SK-N-SH (cell line): ENCODE measurements at regions not wholly inside any gene's neighbourhood (a gene's known extent, or its start where the extent isn't known, plus 50 kb on each side); places are given as distances from the start of the nearest gene placed in this dataset.

Experiments used
- CTCF ChIA-PET: fragments of 300-600, 350-600 bp; formaldehyde crosslinking; extraction: SDS; loops from one replicate; lab custom pipeline; 2021; lab: Yijun Ruan, JAX
- POLR2A ChIA-PET: fragments of 350-600 bp; sonication (Branson Sonifier 250); formaldehyde crosslinking; extraction: SDS; loops from one replicate; lab custom pipeline; 2020; ENCODE audit warnings: antibody characterized with exemption, inconsistent platforms; lab: Yijun Ruan, JAX
- DNase-seq: peaks from one replicate; pipeline ENCODE4 v3.0.0; 2012
- H2AFZ ChIP-seq: fragments of 200-600 bp; sonication (generic); 2 replicates; pipeline ENCODE4 v1.8.1; 2016; ENCODE audit warnings: antibody characterized with exemption, mild to moderate bottlenecking, low read depth
- H3F3A ChIP-seq: fragments of 200-600 bp; sonication (generic); replicated peaks from 2 replicates; pipeline ENCODE3; 2016; ENCODE audit warnings: antibody characterized with exemption, mild to moderate bottlenecking; ENCODE audit not compliant: insufficient read depth
- H3K27ac ChIP-seq, 2 experiments: fragments of 200-500 bp in 1 of 2; fragments of 200-600 bp in 1 of 2; sonication (Bioruptor generic) in 1 of 2; sonication (generic), shearing (Covaris generic) in 1 of 2; 2 replicates each; pipeline versions ENCODE4 v1.5.1 to v1.6.1; 2014 to 2016; ENCODE audit warnings: low read depth in 2 of 2, inconsistent platforms in 1 of 2, low read length in 1 of 2, mild to moderate bottlenecking in 1 of 2, mixed read lengths in 1 of 2
- H3K27me3 ChIP-seq: fragments of 200-600 bp; sonication (generic), shearing (Covaris generic); 2 replicates; pipeline ENCODE4 v1.6.1; 2016; ENCODE audit warnings: mixed run types; ENCODE audit not compliant: insufficient read depth
- H3K36me3 ChIP-seq, 2 experiments: fragments of 200-500 bp in 1 of 2; fragments of 200-600 bp in 1 of 2; sonication (Bioruptor generic) in 1 of 2; sonication (generic) in 1 of 2; replicated peaks in 1 of 2; 2 replicates each; pipeline versions ENCODE3 to v1.5.1; 2014 to 2016; ENCODE audit warnings: low read length in 1 of 2, mild to moderate bottlenecking in 1 of 2; ENCODE audit not compliant: insufficient read depth in 2 of 2, control insufficient read depth in 1 of 2
- H3K4me1 ChIP-seq, 2 experiments: fragments of 200-500 bp in 1 of 2; fragments of 200-600 bp in 1 of 2; sonication (Bioruptor generic) in 1 of 2; sonication (generic), shearing (Covaris generic) in 1 of 2; 2 replicates each; pipeline versions ENCODE4 v1.5.1 to v1.6.1; 2014 to 2016; ENCODE audit warnings: low read depth in 1 of 2, low read length in 1 of 2, mixed run types in 1 of 2; ENCODE audit not compliant: insufficient read depth in 2 of 2, control insufficient read depth in 1 of 2
- H3K4me2 ChIP-seq: fragments of 200-600 bp; sonication (generic), shearing (Covaris generic); 2 replicates; pipeline ENCODE4 v1.6.1; 2017; ENCODE audit warnings: mixed run types
- H3K4me3 ChIP-seq, 2 experiments: fragments of 200-500 bp in 1 of 2; fragments of 200-600 bp in 1 of 2; sonication (Bioruptor generic) in 1 of 2; sonication (generic), shearing (Covaris generic) in 1 of 2; 2 replicates each; pipeline versions ENCODE4 v1.5.1 to v1.8.1; 2014 to 2016; ENCODE audit warnings: low read depth in 2 of 2, inconsistent platforms in 1 of 2, low read length in 1 of 2, mild to moderate bottlenecking in 1 of 2, mixed read lengths in 1 of 2, moderate library complexity in 1 of 2
- H3K79me2 ChIP-seq: fragments of 200-600 bp; sonication (generic); 2 replicates; pipeline ENCODE4 v1.8.1; 2017; ENCODE audit warnings: mild to moderate bottlenecking; ENCODE audit not compliant: insufficient read depth
- H3K9ac ChIP-seq: fragments of 200-600 bp; sonication (generic); 2 replicates; pipeline ENCODE4 v1.6.1; 2017; ENCODE audit warnings: mixed run types
- H3K9me2 ChIP-seq: fragments of 200-600 bp; sonication (generic); 2 replicates; pipeline ENCODE4 v1.6.1; 2017; ENCODE audit warnings: mixed run types
- H3K9me3 ChIP-seq: fragments of 200-600 bp; sonication (generic); 2 replicates; pipeline ENCODE4 v1.6.1; 2017; ENCODE audit warnings: mixed run types, mild to moderate bottlenecking, moderate library complexity
- H4K20me1 ChIP-seq: fragments of 200-600 bp; sonication (generic); 2 replicates; pipeline ENCODE4 v1.6.1; 2017; ENCODE audit warnings: mild to moderate bottlenecking, mixed run types; ENCODE audit not compliant: insufficient read depth
- CHD2 ChIP-seq: fragments of 150-350 bp; IDR thresholded peaks from 2 replicates; pipeline ENCODE4 v1.6.1; 2018; ENCODE audit warnings: low read length; ENCODE audit not compliant: partially characterized antibody
- CTCF ChIP-seq: fragments of 200-600 bp; sonication (generic); IDR thresholded peaks from 2 replicates; pipeline ENCODE4 v1.6.1; 2017; ENCODE audit warnings: antibody characterized with exemption, mild to moderate bottlenecking, moderate library complexity
- EZH2phosphoT487 ChIP-seq: fragments of 200-600 bp; sonication (generic); IDR thresholded peaks from 2 replicates; pipeline ENCODE4 v1.6.1; 2017; ENCODE audit warnings: low read depth, mixed run types, mild to moderate bottlenecking, antibody characterized with exemption, moderate library complexity, borderline replicate concordance
- FOXM1 ChIP-seq: IDR thresholded peaks from 2 replicates; pipeline ENCODE4 v1.4.0; 2012; ENCODE audit warnings: low read depth, mild to moderate bottlenecking
- GABPA ChIP-seq: IDR thresholded peaks from 2 replicates; pipeline ENCODE4 v1.4.0; 2012; ENCODE audit warnings: low read depth, mild to moderate bottlenecking
- NRF1 ChIP-seq: IDR thresholded peaks from 2 replicates; pipeline ENCODE4 v1.6.1; 2012; ENCODE audit warnings: low read depth, mild to moderate bottlenecking, low read length
- POLR2AphosphoS5 ChIP-seq: IDR thresholded peaks from 2 replicates; pipeline ENCODE4 v1.6.1; 2012; ENCODE audit warnings: low read depth, low read length
- RAD21 ChIP-seq: IDR thresholded peaks from 2 replicates; pipeline ENCODE4 v1.6.1; 2012; ENCODE audit warnings: mild to moderate bottlenecking, low read length
- RCOR1 ChIP-seq: fragments of 150-350 bp; IDR thresholded peaks from 2 replicates; pipeline ENCODE4 v1.6.1; 2017; ENCODE audit warnings: antibody characterized with exemption, low read length
- RXRA ChIP-seq: IDR thresholded peaks from 2 replicates; pipeline ENCODE4 v1.4.0; 2012; ENCODE audit warnings: low read depth, mild to moderate bottlenecking, borderline replicate concordance
- SIN3A ChIP-seq: IDR thresholded peaks from 2 replicates; pipeline ENCODE4 v1.6.1; 2012; ENCODE audit warnings: low read depth, mild to moderate bottlenecking, low read length, moderate library complexity, borderline replicate concordance
- TEAD4 ChIP-seq: IDR thresholded peaks from 2 replicates; pipeline ENCODE4 v1.4.0; 2012; ENCODE audit warnings: mild to moderate bottlenecking, borderline replicate concordance; ENCODE audit not compliant: insufficient read depth
- USF2 ChIP-seq: fragments of 150-350 bp; IDR thresholded peaks from 2 replicates; pipeline ENCODE4 v1.6.1; 2017; ENCODE audit warnings: antibody characterized with exemption, low read length, low read depth, borderline replicate concordance
- YY1 ChIP-seq: IDR thresholded peaks from 2 replicates; pipeline ENCODE4 v1.4.0; 2012; ENCODE audit warnings: low read depth, mild to moderate bottlenecking
- ZBTB33 ChIP-seq: IDR thresholded peaks from 2 replicates; pipeline ENCODE4 v1.4.0; 2012; ENCODE audit warnings: low read depth, borderline replicate concordance
- WGBS: methylation state at CpG from one replicate; pipeline ENCODE4 v1.1.6; 2017; ENCODE audit warnings: low lambda C conversion rate; 5-methylcytosine and 5-hydroxymethylcytosine counted together
- TF ChIP-seq, protein P1 (sequence below): fragments of 150-350 bp; IDR thresholded peaks from 2 replicates; pipeline ENCODE4 v1.6.1; 2016; ENCODE audit warnings: mild to moderate bottlenecking, low read depth, low read length
- TF ChIP-seq, protein P2 (sequence below): IDR thresholded peaks from 2 replicates; pipeline ENCODE4 v1.4.0; 2012; ENCODE audit warnings: low read depth
- TF ChIP-seq, protein P3 (sequence below): IDR thresholded peaks from 2 replicates; pipeline ENCODE4 v1.6.1; 2012; ENCODE audit warnings: mild to moderate bottlenecking, low read depth, low read length, moderate library complexity

DNA sequence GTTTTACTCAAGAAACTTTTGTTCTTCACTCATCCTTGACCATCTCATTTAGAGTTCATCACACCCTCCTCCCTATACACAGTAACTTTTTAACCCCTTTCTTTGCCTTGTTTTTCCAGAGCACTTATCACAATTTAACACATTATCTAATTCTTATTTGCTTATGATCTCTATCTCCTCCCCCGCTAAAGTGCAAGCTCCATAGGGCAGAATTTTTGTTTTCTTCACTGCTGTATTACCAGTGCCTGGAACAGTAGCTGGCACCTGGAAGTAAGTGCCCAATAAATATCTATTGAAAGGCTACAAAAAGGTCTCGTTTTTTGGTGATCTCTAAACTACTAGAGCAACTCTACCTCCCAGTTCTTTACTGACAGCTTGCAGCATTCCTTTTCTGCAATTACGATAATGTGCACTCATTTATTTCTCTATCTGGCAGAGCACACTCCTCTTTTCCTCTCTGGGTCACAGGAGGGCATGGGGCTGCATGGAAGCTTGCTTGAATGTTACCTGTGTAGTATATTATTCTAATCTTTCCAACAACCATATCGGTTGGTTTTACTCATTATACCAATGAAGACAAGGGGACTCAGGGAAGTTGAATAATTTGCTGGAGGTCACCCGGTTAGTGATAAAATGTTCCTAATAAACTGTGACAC is 57.4 kb upstream of the CHST9 start:
- Histone ChIP-seq H3K4me2 (no peak overlapping the region), H3F3A (no peaks in the 10 kb centered on the region), H3K4me3 (no peak overlapping the region), H3K27me3 (no peaks in the 10 kb centered on the region), H3K4me1 (no peaks in the 10 kb centered on the region), H2AFZ (no peak overlapping the region), H4K20me1 (no peaks in the 10 kb centered on the region), H3K9me2 (no peaks in the 10 kb centered on the region), H3K27ac (no peak overlapping the region), H3K36me3 (no peaks in the 10 kb centered on the region), H3K9ac (no peak overlapping the region), H3K79me2 (no peaks in the 10 kb centered on the region), H3K9me3 (no peaks in the 10 kb centered on the region)
- WGBS, result 35% methylated on average over 5 of the region's 5 CpGs
- no peak for TF ChIP-seq FOXM1
- TF ChIP-seq, protein P1, sequence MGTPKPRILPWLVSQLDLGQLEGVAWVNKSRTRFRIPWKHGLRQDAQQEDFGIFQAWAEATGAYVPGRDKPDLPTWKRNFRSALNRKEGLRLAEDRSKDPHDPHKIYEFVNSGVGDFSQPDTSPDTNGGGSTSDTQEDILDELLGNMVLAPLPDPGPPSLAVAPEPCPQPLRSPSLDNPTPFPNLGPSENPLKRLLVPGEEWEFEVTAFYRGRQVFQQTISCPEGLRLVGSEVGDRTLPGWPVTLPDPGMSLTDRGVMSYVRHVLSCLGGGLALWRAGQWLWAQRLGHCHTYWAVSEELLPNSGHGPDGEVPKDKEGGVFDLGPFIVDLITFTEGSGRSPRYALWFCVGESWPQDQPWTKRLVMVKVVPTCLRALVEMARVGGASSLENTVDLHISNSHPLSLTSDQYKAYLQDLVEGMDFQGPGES, result no peak
- TF ChIP-seq NRF1, result no peak
- TF ChIP-seq ZBTB33, result no peak
- no peak for TF ChIP-seq TEAD4
- TF ChIP-seq EZH2phosphoT487, result no peak
- no peak for TF ChIP-seq RCOR1
- no peak for TF ChIP-seq POLR2AphosphoS5
- no peak for TF ChIP-seq YY1
- TF ChIP-seq RAD21, result no peak
- no peak for TF ChIP-seq CHD2
- no peak for TF ChIP-seq CTCF
- TF ChIP-seq, protein P2, sequence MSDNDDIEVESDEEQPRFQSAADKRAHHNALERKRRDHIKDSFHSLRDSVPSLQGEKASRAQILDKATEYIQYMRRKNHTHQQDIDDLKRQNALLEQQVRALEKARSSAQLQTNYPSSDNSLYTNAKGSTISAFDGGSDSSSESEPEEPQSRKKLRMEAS, result no peak
- TF ChIP-seq, protein P3, sequence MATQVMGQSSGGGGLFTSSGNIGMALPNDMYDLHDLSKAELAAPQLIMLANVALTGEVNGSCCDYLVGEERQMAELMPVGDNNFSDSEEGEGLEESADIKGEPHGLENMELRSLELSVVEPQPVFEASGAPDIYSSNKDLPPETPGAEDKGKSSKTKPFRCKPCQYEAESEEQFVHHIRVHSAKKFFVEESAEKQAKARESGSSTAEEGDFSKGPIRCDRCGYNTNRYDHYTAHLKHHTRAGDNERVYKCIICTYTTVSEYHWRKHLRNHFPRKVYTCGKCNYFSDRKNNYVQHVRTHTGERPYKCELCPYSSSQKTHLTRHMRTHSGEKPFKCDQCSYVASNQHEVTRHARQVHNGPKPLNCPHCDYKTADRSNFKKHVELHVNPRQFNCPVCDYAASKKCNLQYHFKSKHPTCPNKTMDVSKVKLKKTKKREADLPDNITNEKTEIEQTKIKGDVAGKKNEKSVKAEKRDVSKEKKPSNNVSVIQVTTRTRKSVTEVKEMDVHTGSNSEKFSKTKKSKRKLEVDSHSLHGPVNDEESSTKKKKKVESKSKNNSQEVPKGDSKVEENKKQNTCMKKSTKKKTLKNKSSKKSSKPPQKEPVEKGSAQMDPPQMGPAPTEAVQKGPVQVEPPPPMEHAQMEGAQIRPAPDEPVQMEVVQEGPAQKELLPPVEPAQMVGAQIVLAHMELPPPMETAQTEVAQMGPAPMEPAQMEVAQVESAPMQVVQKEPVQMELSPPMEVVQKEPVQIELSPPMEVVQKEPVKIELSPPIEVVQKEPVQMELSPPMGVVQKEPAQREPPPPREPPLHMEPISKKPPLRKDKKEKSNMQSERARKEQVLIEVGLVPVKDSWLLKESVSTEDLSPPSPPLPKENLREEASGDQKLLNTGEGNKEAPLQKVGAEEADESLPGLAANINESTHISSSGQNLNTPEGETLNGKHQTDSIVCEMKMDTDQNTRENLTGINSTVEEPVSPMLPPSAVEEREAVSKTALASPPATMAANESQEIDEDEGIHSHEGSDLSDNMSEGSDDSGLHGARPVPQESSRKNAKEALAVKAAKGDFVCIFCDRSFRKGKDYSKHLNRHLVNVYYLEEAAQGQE, result no peak
- TF ChIP-seq GABPA, result no peak
- no peak for TF ChIP-seq RXRA
- TF ChIP-seq USF2, result no peak
- no peak for TF ChIP-seq SIN3A
- CTCF ChIA-PET, result no interaction called here
- POLR2A ChIA-PET, result no interaction called here
- DNase-seq, result no peak
